ENCODE measurements at regions not wholly inside any gene's neighbourhood (a gene's known extent, or its start where the extent isn't known, plus 50 kb on each side); places are given as distances from the start of the nearest gene placed in this dataset.

- ChIA-PET CTCF (no interaction called here), POLR2A (ENCODE audit: low non-redundant PET) (no interaction called here)
- Histone ChIP-seq H3K27me3 (replicated peaks; ENCODE audit: insufficient read depth, low read depth, low read length, poor library complexity) (no peaks in the 10 kb centered on the region), H3K27ac (ENCODE audit: low read depth, low read length, poor library complexity, severe bottlenecking) (no peak overlapping the region), H3K9me3 (ENCODE audit: low read depth, low read length, poor library complexity, severe bottlenecking) (no peaks in the 10 kb centered on the region), H3K4me3 (ENCODE audit: low read depth, low read length, poor library complexity, severe bottlenecking) (no peak overlapping the region), H3K36me3 (ENCODE audit: insufficient read depth, low read length, poor library complexity, severe bottlenecking) (no peaks in the 10 kb centered on the region), H3K4me1 (ENCODE audit: insufficient read depth, low read length, poor library complexity, severe bottlenecking) (no peaks in the 10 kb centered on the region)
- no TSS peak for BruUV-seq (replicated peaks)
- DNase-seq (ENCODE audit: low spot score) = no peak
- TF ChIP-seq CTCF (conservative IDR thresholded peaks at IDR 0.05; ENCODE audit: low read depth, low read length) = no peak
- TF ChIP-seq EZH2 (IDR thresholded peaks at IDR 0.05; ENCODE audit: borderline replicate concordance, low read depth, low read length, poor library complexity, severe bottlenecking) = no peak
- intact Hi-C loops (cut with micrococcal nuclease; ENCODE audit: unreplicated experiment) = no loop called here
Measured at GRCh38 chr5:6177926-6178325, 200.4 kb downstream of the MED10 start.

- no peaks in the 10 kb centered on the region for H3K4me1 ChIP-seq (ENCODE audit: insufficient read depth, low read length, poor library complexity, severe bottlenecking)
- H3K36me3 ChIP-seq (ENCODE audit: insufficient read depth, low read length, poor library complexity, severe bottlenecking) = no peaks in the 10 kb centered on the region
- H3K9me3 ChIP-seq (ENCODE audit: low read depth, low read length, poor library complexity, severe bottlenecking) = no peaks in the 10 kb centered on the region
- POLR2A ChIA-PET (ENCODE audit: low non-redundant PET) = no interaction called here
- BruUV-seq (replicated peaks) = no TSS peak
- DNase-seq (ENCODE audit: low spot score) = no peak
- CTCF ChIA-PET = no interaction called here
- H3K27ac ChIP-seq (ENCODE audit: low read depth, low read length, poor library complexity, severe bottlenecking) = no peak overlapping the region
- intact Hi-C loops (cut with micrococcal nuclease; ENCODE audit: unreplicated experiment) = no loop called here
- no peaks in the 10 kb centered on the region for H3K27me3 ChIP-seq (replicated peaks; ENCODE audit: insufficient read depth, low read depth, low read length, poor library complexity)
- H3K4me3 ChIP-seq (ENCODE audit: low read depth, low read length, poor library complexity, severe bottlenecking) = no peak overlapping the region
- no peak for TF ChIP-seq CTCF (conservative IDR thresholded peaks at IDR 0.05; ENCODE audit: low read depth, low read length)
- no peak for TF ChIP-seq EZH2 (IDR thresholded peaks at IDR 0.05; ENCODE audit: borderline replicate concordance, low read depth, low read length, poor library complexity, severe bottlenecking)
Measured at GRCh38 chr5:6176102-6176693, 202.1 kb downstream of the MED10 start.

- no peak for DNase-seq (ENCODE audit: low spot score)
- ChIA-PET POLR2A (ENCODE audit: low non-redundant PET) (no interaction called here), CTCF (no interaction called here)
- intact Hi-C loops (cut with micrococcal nuclease; ENCODE audit: unreplicated experiment) = no loop called here
- no TSS peak for BruUV-seq (replicated peaks)
- TF ChIP-seq CTCF (conservative IDR thresholded peaks at IDR 0.05; ENCODE audit: low read depth, low read length) (no peak), EZH2 (IDR thresholded peaks at IDR 0.05; ENCODE audit: borderline replicate concordance, low read depth, low read length, poor library complexity, severe bottlenecking) (no peak)
- H3K27ac ChIP-seq (ENCODE audit: low read depth, low read length, poor library complexity, severe bottlenecking) = no peak overlapping the region
- no peaks in the 10 kb centered on the region for H3K36me3 ChIP-seq (ENCODE audit: insufficient read depth, low read length, poor library complexity, severe bottlenecking)
- no peaks in the 10 kb centered on the region for H3K9me3 ChIP-seq (ENCODE audit: low read depth, low read length, poor library complexity, severe bottlenecking)
- no peak overlapping the region for H3K4me3 ChIP-seq (ENCODE audit: low read depth, low read length, poor library complexity, severe bottlenecking)
- H3K4me1 ChIP-seq (ENCODE audit: insufficient read depth, low read length, poor library complexity, severe bottlenecking) = no peaks in the 10 kb centered on the region
- H3K27me3 ChIP-seq (replicated peaks; ENCODE audit: insufficient read depth, low read depth, low read length, poor library complexity) = no peaks in the 10 kb centered on the region
Measured at GRCh38 chr5:6175172-6175854, 203.0 kb downstream of the MED10 start.
